Cardiac muscle cell (in vitro differentiated cells and primary cell): ENCODE measurements at regions not wholly inside any gene's neighbourhood (a gene's known extent, or its start where the extent isn't known, plus 50 kb on each side); places are given as distances from the start of the nearest gene placed in this dataset.

Source experiments
- DNase-seq, 2 donors: peaks; one replicate each; pipeline versions ENCODE4 v3.0.0 to v3.0.0-alpha.2; 2010 to 2017; ENCODE audit warnings: low read depth in 1 of 2, low spot score in 1 of 2
- H3K27ac ChIP-seq: fragments of 200-600 bp; sonication (generic); 2 replicates; pipeline ENCODE4 v1.5.1; 2016
- H3K27me3 ChIP-seq: fragments of 200-600 bp; sonication (generic); 2 replicates; pipeline ENCODE4 v1.6.0; 2016; ENCODE audit warnings: control low read depth
- H3K36me3 ChIP-seq: fragments of 200-600 bp; sonication (generic); 2 replicates; pipeline ENCODE4 v1.5.1; 2016; ENCODE audit warnings: control low read depth
- H3K4me1 ChIP-seq: fragments of 200-600 bp; sonication (generic); 2 replicates; pipeline ENCODE4 v1.8.1; 2017; ENCODE audit warnings: low read depth, mild to moderate bottlenecking, mixed run types
- H3K4me3 ChIP-seq: fragments of 200-600 bp; sonication (generic); 2 replicates; pipeline ENCODE4 v1.5.1; 2016; ENCODE audit warnings: mild to moderate bottlenecking
- H3K9me3 ChIP-seq: fragments of 200-600 bp; sonication (generic); 2 replicates; pipeline ENCODE4 v1.5.1; 2017; ENCODE audit warnings: low read depth, mild to moderate bottlenecking, control low read depth
- TF ChIP-seq, protein P1 (sequence below): IDR thresholded peaks from 2 replicates; pipeline ENCODE4 v1.5.1; 2012; ENCODE audit warnings: low read depth, mild to moderate bottlenecking, low read length

DNA sequence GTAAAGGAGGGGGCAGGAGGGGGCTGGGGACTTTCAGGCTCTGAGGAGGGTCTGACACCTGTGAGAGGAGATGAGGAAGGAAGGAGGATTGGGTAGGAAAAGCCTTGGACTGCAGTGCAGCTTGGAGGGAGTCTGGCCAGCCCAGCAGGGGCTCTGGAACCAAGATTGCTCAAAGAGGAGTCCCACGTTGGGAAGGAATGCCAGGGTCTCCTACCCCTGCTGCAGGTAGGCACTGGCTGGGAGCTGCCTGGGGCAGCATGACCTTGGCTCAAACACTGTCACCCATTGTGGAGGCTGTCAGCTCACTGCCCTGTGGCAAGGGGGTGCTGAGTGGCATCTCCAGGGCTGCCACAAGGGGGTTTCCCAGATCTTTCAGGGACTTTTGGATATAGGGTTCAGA is 94.5 kb downstream of the RPS6KA4 start:
- Histone ChIP-seq H3K27me3 (no peaks in the 10 kb centered on the region), H3K4me1 (no peaks in the 10 kb centered on the region), H3K9me3 (no peaks in the 10 kb centered on the region), H3K4me3 (no peak overlapping the region), H3K36me3 (no peaks in the 10 kb centered on the region), H3K27ac (no peak overlapping the region)
- DNase-seq: no peak
- TF ChIP-seq, protein P1, sequence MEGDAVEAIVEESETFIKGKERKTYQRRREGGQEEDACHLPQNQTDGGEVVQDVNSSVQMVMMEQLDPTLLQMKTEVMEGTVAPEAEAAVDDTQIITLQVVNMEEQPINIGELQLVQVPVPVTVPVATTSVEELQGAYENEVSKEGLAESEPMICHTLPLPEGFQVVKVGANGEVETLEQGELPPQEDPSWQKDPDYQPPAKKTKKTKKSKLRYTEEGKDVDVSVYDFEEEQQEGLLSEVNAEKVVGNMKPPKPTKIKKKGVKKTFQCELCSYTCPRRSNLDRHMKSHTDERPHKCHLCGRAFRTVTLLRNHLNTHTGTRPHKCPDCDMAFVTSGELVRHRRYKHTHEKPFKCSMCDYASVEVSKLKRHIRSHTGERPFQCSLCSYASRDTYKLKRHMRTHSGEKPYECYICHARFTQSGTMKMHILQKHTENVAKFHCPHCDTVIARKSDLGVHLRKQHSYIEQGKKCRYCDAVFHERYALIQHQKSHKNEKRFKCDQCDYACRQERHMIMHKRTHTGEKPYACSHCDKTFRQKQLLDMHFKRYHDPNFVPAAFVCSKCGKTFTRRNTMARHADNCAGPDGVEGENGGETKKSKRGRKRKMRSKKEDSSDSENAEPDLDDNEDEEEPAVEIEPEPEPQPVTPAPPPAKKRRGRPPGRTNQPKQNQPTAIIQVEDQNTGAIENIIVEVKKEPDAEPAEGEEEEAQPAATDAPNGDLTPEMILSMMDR: no peak

DNA sequence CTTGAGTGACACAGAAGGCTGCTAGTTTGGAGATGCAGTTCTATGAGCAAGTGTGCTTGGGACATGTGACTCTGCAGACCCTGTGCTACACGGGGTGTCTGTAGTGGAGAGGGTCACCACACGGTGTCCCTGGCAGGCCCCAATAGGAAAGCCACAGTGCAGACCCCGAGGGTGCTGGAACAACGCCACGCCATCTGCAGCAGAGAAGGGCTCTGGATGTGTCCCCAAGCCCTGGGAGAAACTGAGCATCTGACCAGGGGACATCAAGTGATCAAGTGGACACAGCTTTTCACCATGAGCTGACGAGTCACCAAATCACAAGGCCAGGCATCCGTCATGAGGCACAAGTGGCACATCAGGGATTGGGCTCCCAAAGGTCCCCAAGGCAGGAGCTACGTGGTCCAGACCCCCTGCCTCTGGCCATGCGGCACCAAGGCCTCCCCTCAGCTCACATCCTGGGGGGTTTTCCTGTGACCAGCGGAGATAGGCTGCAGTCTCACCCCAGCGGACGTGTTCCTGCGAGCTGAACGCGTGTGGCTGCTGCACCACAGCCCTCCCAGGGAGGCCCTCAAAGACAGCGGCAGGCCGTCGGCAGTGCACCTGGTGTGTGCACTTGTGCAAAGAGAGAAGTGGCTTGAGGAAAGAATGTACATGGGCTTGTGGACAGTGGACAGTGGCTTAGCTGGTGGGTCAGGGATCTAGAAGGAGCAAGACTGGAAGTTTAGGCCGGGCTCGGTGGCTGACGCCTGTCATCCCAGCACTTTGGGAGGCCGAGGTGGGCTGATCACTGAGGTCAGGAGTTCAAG is 96.7 kb downstream of the RPS6KA4 start:
- no peaks in the 10 kb centered on the region for H3K36me3 ChIP-seq
- no peak overlapping the region for H3K27ac ChIP-seq
- DNase-seq: no peak
- no peaks in the 10 kb centered on the region for H3K9me3 ChIP-seq
- H3K4me1 ChIP-seq: no peaks in the 10 kb centered on the region
- TF ChIP-seq, protein P1: no peak
- no peak overlapping the region for H3K4me3 ChIP-seq
- H3K27me3 ChIP-seq: no peaks in the 10 kb centered on the region

DNA sequence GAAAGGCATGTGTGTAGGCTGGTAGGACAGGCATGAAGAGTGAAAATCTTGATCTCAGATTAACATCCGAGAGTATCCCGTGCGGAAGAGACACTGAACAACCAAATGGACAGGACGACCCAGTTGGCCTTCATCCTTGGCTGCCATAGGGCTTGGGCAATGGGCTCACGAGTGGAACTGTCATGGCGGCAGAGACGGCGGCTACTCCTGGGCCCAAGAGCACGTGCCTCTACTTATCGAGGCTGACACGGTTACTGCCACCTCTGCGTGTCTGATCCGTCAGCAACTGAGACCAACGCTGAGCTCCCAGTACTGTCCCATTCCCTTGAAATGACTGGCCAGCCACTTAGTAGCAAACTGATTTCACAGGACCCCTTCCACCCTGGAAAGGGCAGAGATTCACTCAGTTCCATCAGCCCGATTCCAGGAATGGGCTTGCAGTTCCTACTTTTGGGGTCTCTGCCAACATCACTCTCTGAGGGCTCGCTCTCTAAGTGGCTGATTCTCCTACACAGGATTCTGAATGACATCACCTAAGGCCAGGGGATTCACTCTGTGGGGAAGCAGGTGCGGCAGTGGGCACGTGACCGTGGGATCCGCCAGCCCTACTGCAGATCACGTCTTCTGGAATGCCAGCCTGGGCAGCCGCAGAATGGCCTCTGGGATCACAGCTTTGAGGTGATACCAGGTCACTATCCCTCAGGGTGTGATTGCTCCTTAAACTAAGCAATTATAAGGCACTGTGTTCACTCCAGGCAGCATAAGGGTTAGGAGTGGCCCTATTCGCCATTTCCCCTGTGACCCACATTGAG is 97.8 kb downstream of the RPS6KA4 start:
- Histone ChIP-seq H3K27ac (no peak overlapping the region), H3K36me3 (no peaks in the 10 kb centered on the region), H3K27me3 (no peaks in the 10 kb centered on the region), H3K9me3 (no peaks in the 10 kb centered on the region), H3K4me1 (no peaks in the 10 kb centered on the region), H3K4me3 (no peak overlapping the region)
- DNase-seq: no peak
- TF ChIP-seq, protein P1: no peak

DNA sequence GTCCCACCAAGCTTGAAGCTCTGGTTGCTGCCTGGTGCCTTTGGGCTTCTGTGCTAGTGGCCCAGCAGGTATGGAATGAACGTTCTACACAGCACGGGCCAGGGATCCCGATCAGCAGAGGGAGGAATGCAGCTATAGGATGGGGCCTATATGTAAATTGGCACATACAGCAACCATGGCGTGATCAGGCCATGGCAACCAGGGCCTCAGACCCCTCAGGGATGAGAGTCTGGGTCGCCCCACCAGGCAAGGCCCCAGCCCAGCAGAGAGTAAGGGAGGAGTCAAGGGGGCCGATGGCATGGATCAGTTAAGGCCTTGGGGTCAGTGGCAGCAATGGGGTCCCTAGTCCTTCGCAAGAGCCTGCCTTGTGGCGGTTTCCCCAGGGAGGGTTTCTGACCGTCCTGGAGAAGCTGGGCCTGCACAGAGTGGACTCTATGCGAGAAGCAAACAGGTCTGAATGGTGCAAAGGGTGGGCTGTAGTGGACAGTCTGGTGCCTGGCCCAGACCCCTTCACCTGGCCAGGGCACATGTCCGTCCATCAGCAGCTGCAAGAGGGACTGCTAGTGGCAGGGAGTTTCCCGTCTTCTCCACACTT is 98.2 kb upstream of the SLC22A11 start:
- TF ChIP-seq, protein P1: no peak

DNA sequence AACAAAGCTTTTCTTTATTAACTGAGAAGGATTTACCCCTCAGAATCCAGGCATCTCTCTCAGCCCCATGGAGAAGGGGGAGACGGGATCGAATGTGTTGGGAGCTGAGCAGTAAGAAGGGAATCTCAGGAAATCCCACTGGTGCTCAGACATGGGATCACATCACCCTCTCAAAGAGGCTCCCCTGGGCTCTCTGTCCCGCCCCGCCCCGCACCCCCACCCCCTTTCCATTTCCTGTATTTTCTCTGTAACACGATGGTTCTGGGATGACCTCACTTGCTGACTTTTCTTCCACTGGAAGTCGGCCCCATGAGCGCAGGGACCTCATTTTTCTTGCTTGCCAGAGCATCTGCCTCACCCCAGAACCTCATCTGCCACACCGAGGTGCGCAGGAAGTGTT is 96.7 kb upstream of the SLC22A11 start:
- no peak overlapping the region for H3K4me3 ChIP-seq
- H3K27ac ChIP-seq: no peak overlapping the region
- TF ChIP-seq, protein P1: no peak
- DNase-seq: no peak
- no peaks in the 10 kb centered on the region for H3K27me3 ChIP-seq
- H3K9me3 ChIP-seq: no peaks in the 10 kb centered on the region
- no peaks in the 10 kb centered on the region for H3K36me3 ChIP-seq
- no peaks in the 10 kb centered on the region for H3K4me1 ChIP-seq

More for the DNA sequence above, 98.2 kb upstream of the SLC22A11 start:
- H3K4me3 ChIP-seq: no peak overlapping the region
- no peaks in the 10 kb centered on the region for H3K4me1 ChIP-seq
- H3K9me3 ChIP-seq: no peaks in the 10 kb centered on the region
- no peak overlapping the region for H3K27ac ChIP-seq
- H3K36me3 ChIP-seq: no peaks in the 10 kb centered on the region
- no peak for DNase-seq
- H3K27me3 ChIP-seq: no peaks in the 10 kb centered on the region
